ENCODE measurements at regions not wholly inside any gene's neighbourhood (a gene's known extent, or its start where the extent isn't known, plus 50 kb on each side); places are given as distances from the start of the nearest gene placed in this dataset.

DNA sequence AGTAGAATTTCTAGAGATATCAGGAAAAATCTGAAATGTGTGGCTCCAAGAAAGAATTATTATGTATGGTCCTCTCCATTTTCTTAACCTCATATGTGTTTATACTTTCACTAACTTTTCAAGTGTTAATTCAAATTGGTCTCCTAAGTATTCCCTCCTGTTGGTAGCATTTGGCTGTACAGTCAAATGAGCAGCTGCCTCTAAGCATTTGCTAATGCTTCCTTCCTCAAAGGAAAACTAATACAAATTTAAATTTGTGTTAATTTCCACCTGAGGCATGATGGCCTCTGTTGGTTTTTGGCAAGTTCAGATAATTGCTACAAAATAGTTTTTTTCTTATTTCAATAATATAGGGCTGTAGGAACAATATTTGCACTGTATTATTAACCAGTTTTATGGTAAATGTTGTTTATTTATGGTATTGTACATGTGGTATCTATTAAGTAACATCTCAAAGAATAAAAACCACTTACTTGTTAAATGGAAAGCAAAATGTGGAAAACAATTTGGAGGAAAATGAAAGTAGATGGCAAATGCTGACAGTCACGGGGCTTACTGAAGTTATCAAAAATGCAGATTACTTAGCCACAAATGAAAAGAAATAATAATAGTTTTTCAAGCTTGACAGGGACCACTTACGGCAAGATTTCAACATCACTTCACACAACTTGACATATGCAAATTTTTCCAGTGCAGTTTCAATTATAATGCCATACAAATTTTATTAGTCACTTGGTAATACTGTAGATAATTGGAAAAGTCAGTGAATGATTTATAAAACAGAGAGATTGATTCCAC is 299.3 kb upstream of the MEOX2 start:
- no peak for TF ChIP-seq SUZ12 (IDR thresholded peaks at IDR 0.05)
- TF ChIP-seq CTBP1 (IDR thresholded peaks at IDR 0.05; ENCODE audit: borderline replicate concordance) = no peak
- TF ChIP-seq FOXK2 (IDR thresholded peaks at IDR 0.05) = no peak
- TF ChIP-seq FOXM1 (IDR thresholded peaks at IDR 0.05; ENCODE audit: borderline replicate concordance) = no peak
- TF ChIP-seq SP1 (IDR thresholded peaks at IDR 0.05) = no peak
- no peak for TF ChIP-seq TARDBP (IDR thresholded peaks at IDR 0.05)
- TF ChIP-seq ZNF384 (IDR thresholded peaks at IDR 0.05) = no peak
- TF ChIP-seq ARNT (IDR thresholded peaks at IDR 0.05) = no peak
- no peak for TF ChIP-seq ELF4 (IDR thresholded peaks at IDR 0.05)
- TF ChIP-seq LEF1 (IDR thresholded peaks at IDR 0.05; ENCODE audit: borderline replicate concordance) = no peak
- TF ChIP-seq BHLHE40 (IDR thresholded peaks at IDR 0.05; ENCODE audit: borderline replicate concordance) = no peak
- TF ChIP-seq HDGF (IDR thresholded peaks at IDR 0.05; ENCODE audit: borderline replicate concordance) = no peak
